ENCODE measurements at regions not wholly inside any gene's neighbourhood (a gene's known extent, or its start where the extent isn't known, plus 50 kb on each side); places are given as distances from the start of the nearest gene placed in this dataset.

- POLR2A ChIA-PET: no interaction called here
- H3K4me1 ChIP-seq (ENCODE audit: control insufficient read depth, insufficient read depth, low read length): no peaks in the 10 kb centered on the region
- no peak overlapping the region for H3K27ac ChIP-seq (ENCODE audit: extremely low read depth, low read depth, low read length)
- CTCF ChIA-PET: interaction anchor here (0.9 kb wide), 1 partner anchor 455 kb away, joined by 3 read pairs; no protein-coding TSS in a partner anchor
- TF ChIP-seq, protein P1, sequence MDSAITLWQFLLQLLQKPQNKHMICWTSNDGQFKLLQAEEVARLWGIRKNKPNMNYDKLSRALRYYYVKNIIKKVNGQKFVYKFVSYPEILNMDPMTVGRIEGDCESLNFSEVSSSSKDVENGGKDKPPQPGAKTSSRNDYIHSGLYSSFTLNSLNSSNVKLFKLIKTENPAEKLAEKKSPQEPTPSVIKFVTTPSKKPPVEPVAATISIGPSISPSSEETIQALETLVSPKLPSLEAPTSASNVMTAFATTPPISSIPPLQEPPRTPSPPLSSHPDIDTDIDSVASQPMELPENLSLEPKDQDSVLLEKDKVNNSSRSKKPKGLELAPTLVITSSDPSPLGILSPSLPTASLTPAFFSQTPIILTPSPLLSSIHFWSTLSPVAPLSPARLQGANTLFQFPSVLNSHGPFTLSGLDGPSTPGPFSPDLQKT (IDR thresholded peaks at IDR 0.05; ENCODE audit: borderline replicate concordance, low read depth, low read length): no peak
- TF ChIP-seq FEZF1 (tag by site-specific recombination; IDR thresholded peaks at IDR 0.05) (no peak), HOXC10 (CRISPR knock-in tag; IDR thresholded peaks at IDR 0.05) (no peak)
- no peak overlapping the region for H3K4me3 ChIP-seq (ENCODE audit: low read depth, low read length)
- no peaks in the 10 kb centered on the region for H3K36me3 ChIP-seq (ENCODE audit: control insufficient read depth in 2 of 2, insufficient read depth in 1 of 2, low read length in 2 of 2)
- H3K9me3 ChIP-seq (ENCODE audit: control insufficient read depth, insufficient read depth, low read depth, low read length): no peaks in the 10 kb centered on the region
Observed at GRCh38 chr5:38720554-38721361, 125.1 kb upstream of the OSMR start.

- CTCF ChIA-PET: interaction anchor here (0.7 to 1.2 kb wide), 2 partner anchors 28 to 281 kb away, joined by 3 read pairs; no protein-coding TSS in a partner anchor
- Histone ChIP-seq H3K27ac (ENCODE audit: extremely low read depth, low read depth, low read length) (no peak overlapping the region), H3K9me3 (ENCODE audit: control insufficient read depth, insufficient read depth, low read depth, low read length) (no peaks in the 10 kb centered on the region), H3K4me3 (ENCODE audit: low read depth, low read length) (no peak overlapping the region), H3K4me1 (ENCODE audit: control insufficient read depth, insufficient read depth, low read length) (no peaks in the 10 kb centered on the region), H3K36me3 (ENCODE audit: control insufficient read depth in 2 of 2, insufficient read depth in 1 of 2, low read length in 2 of 2) (no peaks in the 10 kb centered on the region)
- TF ChIP-seq ZNF155 (tag by site-specific recombination; IDR thresholded peaks at IDR 0.05) (no peak), ZNF830 (tag by site-specific recombination; IDR thresholded peaks at IDR 0.05; ENCODE audit: low read depth) (no peak), ZNF658 (tag by site-specific recombination; IDR thresholded peaks at IDR 0.05) (no peak), REPIN1 (tag by site-specific recombination; IDR thresholded peaks at IDR 0.05; ENCODE audit: low read depth) (no peak), ZNF404 (tag by site-specific recombination; IDR thresholded peaks at IDR 0.05) (no peak), ZNF707 (tag by site-specific recombination; IDR thresholded peaks at IDR 0.05) (no peak), ZFHX2 (tag by site-specific recombination; conservative IDR thresholded peaks at IDR 0.05) (peak; percentile 48; the same call in 1 of the 2 replicates), ZNF175 (tag by site-specific recombination; IDR thresholded peaks at IDR 0.05) (no peak), ZNF184 (tag by site-specific recombination; IDR thresholded peaks at IDR 0.05) (no peak), ZBTB20 (tag by site-specific recombination; IDR thresholded peaks at IDR 0.05) (no peak), ZNF623 (tag by site-specific recombination; IDR thresholded peaks at IDR 0.05) (no peak), ZFP69B (tag by site-specific recombination; IDR thresholded peaks at IDR 0.05) (no peak), ZNF791 (tag by site-specific recombination; IDR thresholded peaks at IDR 0.05) (no peak), GLIS2 (tag by site-specific recombination; IDR thresholded peaks at IDR 0.05) (no peak), EGR2 (tag by site-specific recombination; IDR thresholded peaks at IDR 0.05; ENCODE audit: low read depth) (0 out of 2 replicates have a peak, but pooled peaks have one; percentile 18), ZFP37 (tag by site-specific recombination; IDR thresholded peaks at IDR 0.05) (no peak)
- TF ChIP-seq, protein P2, sequence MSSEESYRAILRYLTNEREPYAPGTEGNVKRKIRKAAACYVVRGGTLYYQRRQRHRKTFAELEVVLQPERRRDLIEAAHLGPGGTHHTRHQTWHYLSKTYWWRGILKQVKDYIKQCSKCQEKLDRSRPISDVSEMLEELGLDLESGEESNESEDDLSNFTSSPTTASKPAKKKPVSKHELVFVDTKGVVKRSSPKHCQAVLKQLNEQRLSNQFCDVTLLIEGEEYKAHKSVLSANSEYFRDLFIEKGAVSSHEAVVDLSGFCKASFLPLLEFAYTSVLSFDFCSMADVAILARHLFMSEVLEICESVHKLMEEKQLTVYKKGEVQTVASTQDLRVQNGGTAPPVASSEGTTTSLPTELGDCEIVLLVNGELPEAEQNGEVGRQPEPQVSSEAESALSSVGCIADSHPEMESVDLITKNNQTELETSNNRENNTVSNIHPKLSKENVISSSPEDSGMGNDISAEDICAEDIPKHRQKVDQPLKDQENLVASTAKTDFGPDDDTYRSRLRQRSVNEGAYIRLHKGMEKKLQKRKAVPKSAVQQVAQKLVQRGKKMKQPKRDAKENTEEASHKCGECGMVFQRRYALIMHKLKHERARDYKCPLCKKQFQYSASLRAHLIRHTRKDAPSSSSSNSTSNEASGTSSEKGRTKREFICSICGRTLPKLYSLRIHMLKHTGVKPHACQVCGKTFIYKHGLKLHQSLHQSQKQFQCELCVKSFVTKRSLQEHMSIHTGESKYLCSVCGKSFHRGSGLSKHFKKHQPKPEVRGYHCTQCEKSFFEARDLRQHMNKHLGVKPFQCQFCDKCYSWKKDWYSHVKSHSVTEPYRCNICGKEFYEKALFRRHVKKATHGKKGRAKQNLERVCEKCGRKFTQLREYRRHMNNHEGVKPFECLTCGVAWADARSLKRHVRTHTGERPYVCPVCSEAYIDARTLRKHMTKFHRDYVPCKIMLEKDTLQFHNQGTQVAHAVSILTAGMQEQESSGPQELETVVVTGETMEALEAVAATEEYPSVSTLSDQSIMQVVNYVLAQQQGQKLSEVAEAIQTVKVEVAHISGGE (tag by site-specific recombination; conservative IDR thresholded peaks at IDR 0.05; ENCODE audit: low read depth): no peak
- POLR2A ChIA-PET: no interaction called here
Observed at GRCh38 chr5:38722918-38723317, 122.9 kb upstream of the OSMR start.
